MM.1S (cell line): ENCODE measurements at regions not wholly inside any gene's neighbourhood (a gene's known extent, or its start where the extent isn't known, plus 50 kb on each side); places are given as distances from the start of the nearest gene placed in this dataset.

Source experiments
- CTCF ChIP-seq: fragments of 300-600 bp; sonication (generic); IDR thresholded peaks from 2 replicates; pipeline ENCODE4 v1.5.1; 2016; ENCODE audit warnings: antibody characterized with exemption, low read length, mixed read lengths
- EZH2 ChIP-seq: fragments of 300-600 bp; sonication (generic); optimal IDR thresholded peaks from 2 replicates; pipeline ENCODE3; 2017; ENCODE audit warnings: low read depth, mild to moderate bottlenecking, antibody characterized with exemption, low read length, mixed read lengths
- EZH2phosphoT487 ChIP-seq: fragments of 300-600 bp; sonication (generic); IDR thresholded peaks from 2 replicates; pipeline ENCODE4 v1.6.1; 2018; ENCODE audit warnings: antibody characterized with exemption, low read length

- TF ChIP-seq CTCF (no peak), EZH2phosphoT487 (no peak), EZH2 (no peak)
Observed at GRCh38 chr7:66575398-66575797, 53.3 kb upstream of the KCTD7 start.
